ENCODE measurements at regions not wholly inside any gene's neighbourhood (a gene's known extent, or its start where the extent isn't known, plus 50 kb on each side); places are given as distances from the start of the nearest gene placed in this dataset.

GRCh38 chr12:4108803-4109345, 164.7 kb upstream of the CCND2 start:
- DNase-seq = no peak

GRCh38 chr12:4107911-4108697, 165.5 kb upstream of the CCND2 start:
- no peak for DNase-seq

- no peak for DNase-seq
Observed at GRCh38 chr12:4107436-4107878, 166.1 kb upstream of the CCND2 start.

GRCh38 chr12:4106621-4107020, 166.9 kb upstream of the CCND2 start:
- DNase-seq = no peak

- no peak for DNase-seq
Observed at GRCh38 chr12:4104722-4105244, 168.8 kb upstream of the CCND2 start.

- no peak for DNase-seq
Observed at GRCh38 chr12:4099276-4099675, 174.3 kb upstream of the CCND2 start.

GRCh38 chr12:4091016-4091743, 182.4 kb upstream of the CCND2 start:
- DNase-seq = no peak

- no peak for DNase-seq
Observed at GRCh38 chr12:4089956-4090355, 183.6 kb upstream of the CCND2 start.

- no peak for DNase-seq
Observed at GRCh38 chr12:4089121-4089606, 184.4 kb upstream of the CCND2 start.

- DNase-seq = no peak
Observed at GRCh38 chr12:4088451-4088850, 185.1 kb upstream of the CCND2 start.

- DNase-seq = no peak
Observed at GRCh38 chr12:4086481-4086880, 187.1 kb upstream of the CCND2 start.

GRCh38 chr12:4084573-4084972, 189.0 kb upstream of the CCND2 start:
- DNase-seq = peak in 4 of 56 donors; percentile 5 to 22 (median 12)

GRCh38 chr12:4082809-4083403, 190.7 kb upstream of the CCND2 start:
- no peak for DNase-seq

GRCh38 chr12:4080213-4080612, 193.3 kb upstream of the CCND2 start:
- no peak for DNase-seq

GRCh38 chr12:4074129-4074528, 199.4 kb upstream of the CCND2 start:
- DNase-seq = no peak

- no peak for DNase-seq
Observed at GRCh38 chr12:4069670-4070010, 196.4 kb upstream of the PARP11 start.

GRCh38 chr12:4068981-4069669, 195.9 kb upstream of the PARP11 start:
- DNase-seq = no peak

- DNase-seq = no peak
Observed at GRCh38 chr12:4064008-4064407, 190.8 kb upstream of the PARP11 start.

GRCh38 chr12:4059898-4060568, 186.8 kb upstream of the PARP11 start:
- DNase-seq = no peak

All from nucleus accumbens (tissue), 56 donors.